GM12878 (cell line): ENCODE measurements at regions not wholly inside any gene's neighbourhood (a gene's known extent, or its start where the extent isn't known, plus 50 kb on each side); places are given as distances from the start of the nearest gene placed in this dataset.

ENCODE experiments used
- ATAC-seq: fragments of 200-7000 bp; cut with Tn5 transposase; 3 replicates; pipeline ENCODE4 v1.9.1; 2020; ENCODE audit warnings: mild to moderate bottlenecking, moderate library complexity
- BruUV-seq: library from RNA; stranded (reverse); fragments of 400-500 nt; replicated peaks from 2 replicates; lab custom pipeline; 2021; lab: Mats Ljungman, UMichigan
- CTCF ChIA-PET: fragments of 300-600 bp; sonication (Branson Sonifier 250); formaldehyde crosslinking; extraction: SDS; loops from one replicate; lab custom pipeline; 2021; ENCODE audit warnings: inconsistent platforms; lab: Yijun Ruan, JAX
- POLR2A ChIA-PET: fragments of 350-600 bp; formaldehyde crosslinking; extraction: SDS; loops from one replicate; lab custom pipeline; 2021; ENCODE audit warnings: inconsistent platforms; lab: Charles Lee
- RAD21 ChIA-PET: fragments of 300-600 bp; sonication (Branson Sonifier 250); formaldehyde crosslinking; loops from one replicate; lab custom pipeline; 2023; ENCODE audit warnings: antibody characterized with exemption; ENCODE audit not compliant: unreplicated experiment; lab: Charles Lee
- SMC1A ChIA-PET: fragments of 300-600 bp; sonication (Branson Sonifier 250); formaldehyde crosslinking; loops from one replicate; lab custom pipeline; 2023; ENCODE audit not compliant: unreplicated experiment, uncharacterized antibody; lab: Charles Lee
- DNase-seq: peaks from one replicate; pipeline ENCODE4 v3.0.0-alpha.2; 2011; ENCODE audit warnings: low read depth, low spot score
- FAIRE-seq: peaks from 3 replicates; lab custom pipeline; 2011; peaks lifted over from hg19 to GRCh38; lab: Jason Lieb, UNC
- H2AFZ ChIP-seq: 2 replicates; pipeline ENCODE4 v1.6.0; 2011; ENCODE audit warnings: low read depth, low read length, control low read depth; ENCODE audit not compliant: control insufficient read depth
- H3K27ac ChIP-seq: 2 replicates; pipeline ENCODE4 v1.5.1; 2011; ENCODE audit warnings: control low read depth; ENCODE audit not compliant: control insufficient read depth, insufficient read depth
- H3K27me3 ChIP-seq, 2 experiments: replicated peaks in 1 of 2; 2 replicates each; pipeline versions ENCODE4 v1.6.0 to v1.6.1; 2011; ENCODE audit warnings: low read length in 1 of 2; ENCODE audit not compliant: control insufficient read depth in 2 of 2, insufficient read depth in 2 of 2
- H3K36me3 ChIP-seq, 2 experiments: 2 replicates each; pipeline ENCODE4 v1.5.1; 2011; ENCODE audit warnings: low read length in 1 of 2; ENCODE audit not compliant: control insufficient read depth in 2 of 2, insufficient read depth in 2 of 2
- H3K4me1 ChIP-seq: 2 replicates; pipeline ENCODE4 v1.6.1; 2011; ENCODE audit warnings: mild to moderate bottlenecking, low read length, moderate library complexity, mixed read lengths; ENCODE audit not compliant: control insufficient read depth, insufficient read depth
- H3K4me2 ChIP-seq: 2 replicates; pipeline ENCODE4 v1.6.0; 2011; ENCODE audit warnings: control low read depth; ENCODE audit not compliant: control insufficient read depth, insufficient read depth
- H3K4me3 ChIP-seq: fragments of 200-600 bp; sonication (generic); 2 replicates; pipeline ENCODE4 v1.5.1; 2016
- H3K79me2 ChIP-seq: 2 replicates; pipeline ENCODE4 v1.6.0; 2011; ENCODE audit warnings: low read length; ENCODE audit not compliant: control insufficient read depth, insufficient read depth
- H3K9ac ChIP-seq: 2 replicates; pipeline ENCODE4 v1.8.0; 2011; ENCODE audit warnings: low read length, control low read depth, mixed read lengths; ENCODE audit not compliant: control insufficient read depth, insufficient read depth
- H3K9me3 ChIP-seq: replicated peaks from 3 replicates; pipeline ENCODE4 v1.5.1; 2011; ENCODE audit warnings: mild to moderate bottlenecking, low read length; ENCODE audit not compliant: control insufficient read depth, insufficient read depth
- H4K20me1 ChIP-seq: 2 replicates; pipeline ENCODE4 v1.6.0; 2011; ENCODE audit not compliant: control insufficient read depth, insufficient read depth
- CEBPB ChIP-seq, 2 experiments: fragments of 150-350 bp in 1 of 2; IDR thresholded peaks; 2 replicates each; pipeline ENCODE4 v1.6.1; 2012 to 2014; ENCODE audit warnings: low read depth in 2 of 2, low read length in 2 of 2, borderline replicate concordance in 1 of 2, inconsistent platforms in 1 of 2
- CEBPZ ChIP-seq: fragments of 150-350 bp; IDR thresholded peaks from 2 replicates; pipeline ENCODE4 v1.6.1; 2016; ENCODE audit warnings: low read depth, low read length
- EP300 ChIP-seq, 2 experiments: fragments of 150-350 bp in 1 of 2; IDR thresholded peaks; 2 replicates each; pipeline ENCODE4 v1.6.1; 2011 to 2012; ENCODE audit warnings: low read depth in 2 of 2, low read length in 2 of 2, borderline replicate concordance in 1 of 2, improper control_type of control experiment in 1 of 2, inconsistent platforms in 1 of 2; ENCODE audit not compliant: control insufficient read depth in 1 of 2
- ZNF384 ChIP-seq: IDR thresholded peaks from 2 replicates; pipeline ENCODE4 v1.6.1; 2012; ENCODE audit warnings: low read depth, mild to moderate bottlenecking, low read length, improper control_type of control experiment, borderline replicate concordance
- in situ Hi-C: fragments of 300-500 bp; cut with MboI; formaldehyde crosslinking; loops from 9 replicates; pipeline ENCODE4 v1.14.3; 2018; ENCODE audit warnings: mixed read lengths
- intact Hi-C: fragments of 100-400 bp; cut with micrococcal nuclease; formaldehyde crosslinking; loops from one replicate; pipeline ENCODE4 v1.14.2; 2022; ENCODE audit not compliant: unreplicated experiment
- TF ChIP-seq, protein P1 (sequence below): fragments of 450-650 bp; IDR thresholded peaks from 2 replicates; pipeline ENCODE4 v1.6.1; 2017; ENCODE audit warnings: mild to moderate bottlenecking, moderate library complexity

DNA sequence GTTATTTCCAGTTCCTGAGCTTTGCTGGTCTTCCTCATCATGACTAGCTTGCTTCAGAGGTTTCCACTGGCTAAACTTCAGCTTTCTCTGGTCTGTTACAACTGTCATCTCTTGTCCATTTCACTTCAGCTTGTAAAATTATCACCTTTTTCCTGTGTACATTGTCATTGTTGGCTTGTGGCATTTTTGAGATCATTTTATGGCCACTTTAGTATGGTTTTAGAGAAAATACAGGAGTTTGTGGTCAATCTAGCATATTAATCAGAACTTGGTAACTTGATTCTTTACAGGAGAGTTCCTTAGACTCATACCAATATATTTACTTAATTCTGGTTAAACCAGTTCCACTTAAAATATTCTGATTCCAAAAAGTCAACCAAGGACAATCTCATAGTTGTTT lies 235.9 kb upstream of the KITLG start:
- ChIA-PET SMC1A (interaction anchor here (0.5 to 1.0 kb wide), 3 partner anchors 12 to 652 kb away, joined by 3 read pairs; no protein-coding TSS in a partner anchor), RAD21 (interaction anchor here (1.1 kb wide), 1 partner anchor 10 kb away, joined by 3 read pairs; no protein-coding TSS in a partner anchor), CTCF (interaction anchor here (1.1 kb wide), 1 partner anchor 10 kb away, joined by 3 read pairs; no protein-coding TSS in a partner anchor), POLR2A (no interaction called here)
- Histone ChIP-seq H3K9me3 (no peaks in the 10 kb centered on the region), H3K36me3 (no peaks in the 10 kb centered on the region), H3K27me3 (no peaks in the 10 kb centered on the region), H3K79me2 (no peaks in the 10 kb centered on the region), H2AFZ (no peak overlapping the region), H3K4me2 (no peak overlapping the region), H3K27ac (no peak overlapping the region), H3K4me1 (no peaks in the 10 kb centered on the region), H3K9ac (no peak overlapping the region), H3K4me3 (no peak overlapping the region), H4K20me1 (no peaks in the 10 kb centered on the region)
- intact Hi-C loops: no loop called here
- ATAC-seq: no peak
- no peak for FAIRE-seq
- no TSS peak for BruUV-seq
- TF ChIP-seq ZNF384: no peak
- no peak for TF ChIP-seq EP300 (IDR thresholded peaks at IDR 0.05; ENCODE audit: borderline replicate concordance in 1 of 2, control insufficient read depth in 1 of 2, low read depth in 2 of 2, low read length in 2 of 2)
- TF ChIP-seq, protein P1, sequence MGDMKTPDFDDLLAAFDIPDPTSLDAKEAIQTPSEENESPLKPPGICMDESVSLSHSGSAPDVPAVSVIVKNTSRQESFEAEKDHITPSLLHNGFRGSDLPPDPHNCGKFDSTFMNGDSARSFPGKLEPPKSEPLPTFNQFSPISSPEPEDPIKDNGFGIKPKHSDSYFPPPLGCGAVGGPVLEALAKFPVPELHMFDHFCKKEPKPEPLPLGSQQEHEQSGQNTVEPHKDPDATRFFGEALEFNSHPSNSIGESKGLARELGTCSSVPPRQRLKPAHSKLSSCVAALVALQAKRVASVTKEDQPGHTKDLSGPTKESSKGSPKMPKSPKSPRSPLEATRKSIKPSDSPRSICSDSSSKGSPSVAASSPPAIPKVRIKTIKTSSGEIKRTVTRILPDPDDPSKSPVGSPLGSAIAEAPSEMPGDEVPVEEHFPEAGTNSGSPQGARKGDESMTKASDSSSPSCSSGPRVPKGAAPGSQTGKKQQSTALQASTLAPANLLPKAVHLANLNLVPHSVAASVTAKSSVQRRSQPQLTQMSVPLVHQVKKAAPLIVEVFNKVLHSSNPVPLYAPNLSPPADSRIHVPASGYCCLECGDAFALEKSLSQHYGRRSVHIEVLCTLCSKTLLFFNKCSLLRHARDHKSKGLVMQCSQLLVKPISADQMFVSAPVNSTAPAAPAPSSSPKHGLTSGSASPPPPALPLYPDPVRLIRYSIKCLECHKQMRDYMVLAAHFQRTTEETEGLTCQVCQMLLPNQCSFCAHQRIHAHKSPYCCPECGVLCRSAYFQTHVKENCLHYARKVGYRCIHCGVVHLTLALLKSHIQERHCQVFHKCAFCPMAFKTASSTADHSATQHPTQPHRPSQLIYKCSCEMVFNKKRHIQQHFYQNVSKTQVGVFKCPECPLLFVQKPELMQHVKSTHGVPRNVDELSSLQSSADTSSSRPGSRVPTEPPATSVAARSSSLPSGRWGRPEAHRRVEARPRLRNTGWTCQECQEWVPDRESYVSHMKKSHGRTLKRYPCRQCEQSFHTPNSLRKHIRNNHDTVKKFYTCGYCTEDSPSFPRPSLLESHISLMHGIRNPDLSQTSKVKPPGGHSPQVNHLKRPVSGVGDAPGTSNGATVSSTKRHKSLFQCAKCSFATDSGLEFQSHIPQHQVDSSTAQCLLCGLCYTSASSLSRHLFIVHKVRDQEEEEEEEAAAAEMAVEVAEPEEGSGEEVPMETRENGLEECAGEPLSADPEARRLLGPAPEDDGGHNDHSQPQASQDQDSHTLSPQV: no peak
- TF ChIP-seq CEBPB (IDR thresholded peaks at IDR 0.05; ENCODE audit: borderline replicate concordance in 1 of 2, low read depth in 2 of 2, low read length in 2 of 2): no peak
- no peak for TF ChIP-seq CEBPZ
- DNase-seq: no peak
- in situ Hi-C loops: no loop called here
